Peyer's patch (tissue), 4 donors: ENCODE measurements at regions not wholly inside any gene's neighbourhood (a gene's known extent, or its start where the extent isn't known, plus 50 kb on each side); places are given as distances from the start of the nearest gene placed in this dataset.

Experiments used
- DNase-seq, 3 donors: peaks; one replicate each; pipeline ENCODE4 v3.0.0-alpha.2; 2017 to 2019
- H3K27ac ChIP-seq, 4 donors: fragments of 200-600 bp; sonication (generic); one replicate each; pipeline ENCODE4 v1.5.1; 2016 to 2019
- H3K27me3 ChIP-seq, 2 donors: fragments of 200-600 bp; sonication (generic); one replicate each; pipeline ENCODE4 v1.5.1; 2019
- H3K36me3 ChIP-seq, 3 donors: fragments of 200-600 bp; sonication (generic); one replicate each; pipeline ENCODE4 v1.5.1; 2016 to 2019
- H3K4me1 ChIP-seq, 4 donors: fragments of 200-600 bp; sonication (generic); one replicate each; pipeline ENCODE4 v1.5.1; 2016 to 2019
- H3K4me3 ChIP-seq, 4 donors: fragments of 200-600 bp; sonication (generic); 1 replicate in 3 of 4; 2 replicates in 1 of 4; pipeline ENCODE4 v1.5.1; 2016 to 2019; ENCODE audit warnings: mild to moderate bottlenecking in 1 of 4
- H3K9me3 ChIP-seq, 4 donors: fragments of 200-600 bp; sonication (generic); one replicate each; pipeline ENCODE4 v1.5.1; 2016 to 2019; ENCODE audit warnings: mild to moderate bottlenecking in 1 of 4
- CTCF ChIP-seq, 6 experiments: fragments of 450-650 bp in 4 of 6; fragments of 200-600 bp in 2 of 6; sonication (generic) in 1 of 6; IDR thresholded peaks; one replicate each; pipeline ENCODE4 v1.5.1; 2017 to 2019; ENCODE audit warnings: antibody characterized with exemption in 6 of 6, mild to moderate bottlenecking in 3 of 6, moderate library complexity in 1 of 6
- POLR2A ChIP-seq, 2 donors: fragments of 450-650 bp; IDR thresholded peaks; one replicate each; pipeline ENCODE4 v1.5.1; 2017; ENCODE audit warnings: antibody characterized with exemption in 2 of 2, mild to moderate bottlenecking in 2 of 2, moderate library complexity in 2 of 2

GRCh38 chr20:39876976-39877635, 811.9 kb downstream of the MAFB start:
- Histone ChIP-seq H3K36me3 (no peaks in the 10 kb centered on the region), H3K4me3 (no peak overlapping the region), H3K27me3 (no peaks in the 10 kb centered on the region), H3K27ac (no peak overlapping the region), H3K4me1 (peaks cover 0 to 3% (median 0%) of the 10 kb centered on the region in 4 donors), H3K9me3 (no peaks in the 10 kb centered on the region)
- no peak for DNase-seq
- TF ChIP-seq POLR2A (IDR thresholded peaks at IDR 0.05) (no peak), CTCF (IDR thresholded peaks at IDR 0.05) (no peak)

GRCh38 chr20:39875492-39876110, 813.4 kb downstream of the MAFB start:
- no peaks in the 10 kb centered on the region for H3K36me3 ChIP-seq
- H3K27ac ChIP-seq: no peak overlapping the region
- no peak for DNase-seq
- H3K4me3 ChIP-seq: no peak overlapping the region
- no peaks in the 10 kb centered on the region for H3K27me3 ChIP-seq
- H3K9me3 ChIP-seq: no peaks in the 10 kb centered on the region
- H3K4me1 ChIP-seq: peaks cover 0 to 3% (median 0%) of the 10 kb centered on the region in 4 donors
- no peak for TF ChIP-seq POLR2A (IDR thresholded peaks at IDR 0.05)
- TF ChIP-seq CTCF (IDR thresholded peaks at IDR 0.05): no peak

- DNase-seq: peak; percentile 51 to 89 (median 73)
- no peaks in the 10 kb centered on the region for H3K36me3 ChIP-seq
- no peak overlapping the region for H3K27ac ChIP-seq
- TF ChIP-seq POLR2A (IDR thresholded peaks at IDR 0.05) (no peak), CTCF (IDR thresholded peaks at IDR 0.05) (peak; percentile 20 to 77 (median 72))
- H3K4me1 ChIP-seq: peaks cover 0 to 3% (median 0%) of the 10 kb centered on the region in 4 donors
- no peak overlapping the region for H3K4me3 ChIP-seq
- no peaks in the 10 kb centered on the region for H3K27me3 ChIP-seq
- H3K9me3 ChIP-seq: no peaks in the 10 kb centered on the region
Observed at GRCh38 chr20:39874049-39874893, 814.8 kb downstream of the MAFB start.

- Histone ChIP-seq H3K27ac (no peak overlapping the region), H3K36me3 (no peaks in the 10 kb centered on the region), H3K4me3 (no peak overlapping the region), H3K27me3 (no peaks in the 10 kb centered on the region), H3K4me1 (peaks cover 0 to 3% (median 0%) of the 10 kb centered on the region in 4 donors), H3K9me3 (no peaks in the 10 kb centered on the region)
- no peak for DNase-seq
- TF ChIP-seq CTCF (IDR thresholded peaks at IDR 0.05): no peak
- no peak for TF ChIP-seq POLR2A (IDR thresholded peaks at IDR 0.05)
Observed at GRCh38 chr20:39873286-39873685, 815.8 kb downstream of the MAFB start.

GRCh38 chr20:39871013-39871412, 818.0 kb downstream of the MAFB start:
- Histone ChIP-seq H3K36me3 (no peaks in the 10 kb centered on the region), H3K4me1 (no peaks in the 10 kb centered on the region), H3K9me3 (no peaks in the 10 kb centered on the region), H3K4me3 (no peak overlapping the region), H3K27ac (no peak overlapping the region), H3K27me3 (no peaks in the 10 kb centered on the region)
- no peak for TF ChIP-seq CTCF (IDR thresholded peaks at IDR 0.05)
- TF ChIP-seq POLR2A (IDR thresholded peaks at IDR 0.05): no peak
- no peak for DNase-seq
